Neural cell (in vitro differentiated cells): ENCODE measurements at regions not wholly inside any gene's neighbourhood (a gene's known extent, or its start where the extent isn't known, plus 50 kb on each side); places are given as distances from the start of the nearest gene placed in this dataset.

Experiments
- H2AFZ ChIP-seq: fragments of 200-600, 300-800 bp; sonication (generic), shearing (Covaris generic); 2 replicates; pipeline ENCODE4 v1.6.0; 2014; ENCODE audit warnings: low read depth, mild to moderate bottlenecking, antibody characterized with exemption, low read length, moderate library complexity
- H3F3A ChIP-seq: fragments of 200-600 bp; shearing (Covaris generic); 2 replicates; pipeline ENCODE4 v1.6.1; 2016; ENCODE audit warnings: mild to moderate bottlenecking, moderate library complexity, mixed read lengths, antibody characterized with exemption, low read length; ENCODE audit not compliant: insufficient read depth, poor library complexity, severe bottlenecking
- H3K27ac ChIP-seq: fragments of 200-600, 300-800 bp; sonication (generic), shearing (Covaris generic); 2 replicates; pipeline ENCODE4 v1.5.1; 2014; ENCODE audit warnings: mild to moderate bottlenecking, low read length, moderate library complexity
- H3K27me3 ChIP-seq: fragments of 300-800, 200-600 bp; sonication (generic), shearing (Covaris generic); 2 replicates; pipeline ENCODE4 v1.6.0; 2014; ENCODE audit warnings: mild to moderate bottlenecking, low read depth, low read length, moderate library complexity; ENCODE audit not compliant: insufficient read depth
- H3K36me3 ChIP-seq: fragments of 300-800, 200-600 bp; sonication (generic), shearing (Covaris generic); 2 replicates; pipeline ENCODE4 v1.5.1; 2014; ENCODE audit warnings: mild to moderate bottlenecking, antibody characterized with exemption, low read length, moderate library complexity; ENCODE audit not compliant: insufficient read depth
- H3K4me2 ChIP-seq: fragments of 300-800, 200-600 bp; sonication (generic), shearing (Covaris generic); 2 replicates; pipeline ENCODE4 v1.6.0; 2014; ENCODE audit warnings: mild to moderate bottlenecking, low read length
- H3K4me3 ChIP-seq: fragments of 300-800, 200-600 bp; sonication (generic), shearing (Covaris generic); 2 replicates; pipeline ENCODE4 v1.5.1; 2014; ENCODE audit warnings: mild to moderate bottlenecking, low read length, moderate library complexity
- H3K79me2 ChIP-seq: fragments of 200-600 bp; shearing (Covaris generic); replicated peaks from 2 replicates; pipeline ENCODE4 v1.6.0; 2014; ENCODE audit warnings: mild to moderate bottlenecking, low read length, moderate library complexity; ENCODE audit not compliant: insufficient read depth
- H3K9ac ChIP-seq: fragments of 300-800, 200-600 bp; sonication (generic), shearing (Covaris generic); 2 replicates; pipeline ENCODE4 v1.6.1; 2016; ENCODE audit warnings: mild to moderate bottlenecking, low read length, mixed read lengths
- H3K9me2 ChIP-seq: fragments of 200-600 bp; shearing (Covaris generic); 2 replicates; pipeline ENCODE4 v1.6.1; 2016; ENCODE audit warnings: mild to moderate bottlenecking, low read length, mixed read lengths; ENCODE audit not compliant: insufficient read depth
- H3K9me3 ChIP-seq: fragments of 200-600, 300-800 bp; sonication (generic), shearing (Covaris generic); 2 replicates; pipeline ENCODE4 v1.6.1; 2016; ENCODE audit warnings: mild to moderate bottlenecking, mixed run types, low read length, moderate library complexity, mixed read lengths
- H4K20me1 ChIP-seq: fragments of 200-600 bp; shearing (Covaris generic); 2 replicates; pipeline ENCODE4 v1.6.1; 2016; ENCODE audit warnings: mild to moderate bottlenecking, mixed run types; ENCODE audit not compliant: insufficient read depth
- EP300 ChIP-seq: fragments of 450-650 bp; conservative IDR thresholded peaks from 2 replicates; pipeline ENCODE4 v1.6.1; 2014; ENCODE audit warnings: antibody characterized with exemption, mild to moderate bottlenecking, moderate library complexity; ENCODE audit not compliant: poor library complexity, severe bottlenecking
- EZH2 ChIP-seq: fragments of 200-600, 300-800 bp; shearing (Covaris generic), sonication (generic); IDR thresholded peaks from 2 replicates; pipeline ENCODE4 v1.6.1; 2014; ENCODE audit warnings: antibody characterized with exemption, low read length, borderline replicate concordance, mild to moderate bottlenecking; ENCODE audit not compliant: insufficient read depth, poor library complexity, severe bottlenecking
- MXI1 ChIP-seq: fragments of 450-650 bp; conservative IDR thresholded peaks from 2 replicates; pipeline ENCODE4 v1.6.1; 2014; ENCODE audit warnings: antibody characterized with exemption, mild to moderate bottlenecking; ENCODE audit not compliant: poor library complexity, severe bottlenecking
- POLR2AphosphoS5 ChIP-seq: IDR thresholded peaks from 2 replicates; pipeline ENCODE4 v1.6.1; 2012
- RAD21 ChIP-seq: fragments of 450-650 bp; conservative IDR thresholded peaks from 2 replicates; pipeline ENCODE4 v1.6.1; 2014; ENCODE audit warnings: antibody characterized with exemption, mild to moderate bottlenecking, moderate library complexity
- SMC3 ChIP-seq: fragments of 450-650 bp; conservative IDR thresholded peaks from 2 replicates; pipeline ENCODE4 v1.6.1; 2014; ENCODE audit warnings: antibody characterized with exemption, mild to moderate bottlenecking, moderate library complexity; ENCODE audit not compliant: poor library complexity
- TAF1 ChIP-seq: IDR thresholded peaks from 2 replicates; pipeline ENCODE4 v1.6.1; 2012; ENCODE audit warnings: low read depth
- TF ChIP-seq, protein P1 (sequence below): IDR thresholded peaks from 2 replicates; pipeline ENCODE4 v1.6.1; 2012; ENCODE audit warnings: borderline replicate concordance
- TF ChIP-seq, protein P2 (sequence below): fragments of 450-650 bp; IDR thresholded peaks from 2 replicates; pipeline ENCODE4 v1.5.1; 2014; ENCODE audit warnings: antibody characterized with exemption, mild to moderate bottlenecking, moderate library complexity; ENCODE audit not compliant: poor library complexity, severe bottlenecking

DNA sequence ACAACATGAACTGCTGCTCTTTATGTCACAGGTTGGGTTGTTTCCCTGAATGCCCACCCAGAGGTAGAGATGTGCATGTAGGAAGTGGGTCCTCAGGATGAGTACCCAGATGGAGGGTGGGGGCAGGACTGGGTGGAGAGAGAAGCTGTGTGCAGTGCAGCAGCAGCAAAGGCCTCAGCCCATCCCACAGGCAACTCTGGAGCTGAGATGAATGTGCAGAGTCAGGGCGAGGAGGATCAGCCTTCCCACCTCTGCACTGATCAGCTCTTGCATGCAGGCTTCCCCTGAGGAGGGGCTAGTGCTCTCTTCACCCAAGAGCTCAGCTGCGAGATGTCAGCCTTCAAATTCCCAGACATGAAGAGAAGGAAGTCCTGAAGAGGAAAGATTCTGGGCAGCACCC, 326.2 kb upstream of the RAB6C start:
- no peak overlapping the region for H3K9ac ChIP-seq
- no peaks in the 10 kb centered on the region for H3F3A ChIP-seq
- no peaks in the 10 kb centered on the region for H3K36me3 ChIP-seq
- H3K27ac ChIP-seq = no peak overlapping the region
- TF ChIP-seq, protein P1, sequence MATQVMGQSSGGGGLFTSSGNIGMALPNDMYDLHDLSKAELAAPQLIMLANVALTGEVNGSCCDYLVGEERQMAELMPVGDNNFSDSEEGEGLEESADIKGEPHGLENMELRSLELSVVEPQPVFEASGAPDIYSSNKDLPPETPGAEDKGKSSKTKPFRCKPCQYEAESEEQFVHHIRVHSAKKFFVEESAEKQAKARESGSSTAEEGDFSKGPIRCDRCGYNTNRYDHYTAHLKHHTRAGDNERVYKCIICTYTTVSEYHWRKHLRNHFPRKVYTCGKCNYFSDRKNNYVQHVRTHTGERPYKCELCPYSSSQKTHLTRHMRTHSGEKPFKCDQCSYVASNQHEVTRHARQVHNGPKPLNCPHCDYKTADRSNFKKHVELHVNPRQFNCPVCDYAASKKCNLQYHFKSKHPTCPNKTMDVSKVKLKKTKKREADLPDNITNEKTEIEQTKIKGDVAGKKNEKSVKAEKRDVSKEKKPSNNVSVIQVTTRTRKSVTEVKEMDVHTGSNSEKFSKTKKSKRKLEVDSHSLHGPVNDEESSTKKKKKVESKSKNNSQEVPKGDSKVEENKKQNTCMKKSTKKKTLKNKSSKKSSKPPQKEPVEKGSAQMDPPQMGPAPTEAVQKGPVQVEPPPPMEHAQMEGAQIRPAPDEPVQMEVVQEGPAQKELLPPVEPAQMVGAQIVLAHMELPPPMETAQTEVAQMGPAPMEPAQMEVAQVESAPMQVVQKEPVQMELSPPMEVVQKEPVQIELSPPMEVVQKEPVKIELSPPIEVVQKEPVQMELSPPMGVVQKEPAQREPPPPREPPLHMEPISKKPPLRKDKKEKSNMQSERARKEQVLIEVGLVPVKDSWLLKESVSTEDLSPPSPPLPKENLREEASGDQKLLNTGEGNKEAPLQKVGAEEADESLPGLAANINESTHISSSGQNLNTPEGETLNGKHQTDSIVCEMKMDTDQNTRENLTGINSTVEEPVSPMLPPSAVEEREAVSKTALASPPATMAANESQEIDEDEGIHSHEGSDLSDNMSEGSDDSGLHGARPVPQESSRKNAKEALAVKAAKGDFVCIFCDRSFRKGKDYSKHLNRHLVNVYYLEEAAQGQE = no peak
- TF ChIP-seq, protein P2, sequence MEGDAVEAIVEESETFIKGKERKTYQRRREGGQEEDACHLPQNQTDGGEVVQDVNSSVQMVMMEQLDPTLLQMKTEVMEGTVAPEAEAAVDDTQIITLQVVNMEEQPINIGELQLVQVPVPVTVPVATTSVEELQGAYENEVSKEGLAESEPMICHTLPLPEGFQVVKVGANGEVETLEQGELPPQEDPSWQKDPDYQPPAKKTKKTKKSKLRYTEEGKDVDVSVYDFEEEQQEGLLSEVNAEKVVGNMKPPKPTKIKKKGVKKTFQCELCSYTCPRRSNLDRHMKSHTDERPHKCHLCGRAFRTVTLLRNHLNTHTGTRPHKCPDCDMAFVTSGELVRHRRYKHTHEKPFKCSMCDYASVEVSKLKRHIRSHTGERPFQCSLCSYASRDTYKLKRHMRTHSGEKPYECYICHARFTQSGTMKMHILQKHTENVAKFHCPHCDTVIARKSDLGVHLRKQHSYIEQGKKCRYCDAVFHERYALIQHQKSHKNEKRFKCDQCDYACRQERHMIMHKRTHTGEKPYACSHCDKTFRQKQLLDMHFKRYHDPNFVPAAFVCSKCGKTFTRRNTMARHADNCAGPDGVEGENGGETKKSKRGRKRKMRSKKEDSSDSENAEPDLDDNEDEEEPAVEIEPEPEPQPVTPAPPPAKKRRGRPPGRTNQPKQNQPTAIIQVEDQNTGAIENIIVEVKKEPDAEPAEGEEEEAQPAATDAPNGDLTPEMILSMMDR = no peak
- TF ChIP-seq EP300 = no peak
- no peak for TF ChIP-seq POLR2AphosphoS5
- no peak for TF ChIP-seq RAD21
- no peak for TF ChIP-seq SMC3
- no peak for TF ChIP-seq MXI1
- no peak for TF ChIP-seq EZH2
- TF ChIP-seq TAF1 = no peak
- H3K4me3 ChIP-seq = no peak overlapping the region
- no peak overlapping the region for H3K4me2 ChIP-seq
- H3K79me2 ChIP-seq = no peaks in the 10 kb centered on the region
- H2AFZ ChIP-seq = no peak overlapping the region
- no peaks in the 10 kb centered on the region for H3K27me3 ChIP-seq
- no peaks in the 10 kb centered on the region for H4K20me1 ChIP-seq
- no peaks in the 10 kb centered on the region for H3K9me2 ChIP-seq
- no peaks in the 10 kb centered on the region for H3K9me3 ChIP-seq

DNA sequence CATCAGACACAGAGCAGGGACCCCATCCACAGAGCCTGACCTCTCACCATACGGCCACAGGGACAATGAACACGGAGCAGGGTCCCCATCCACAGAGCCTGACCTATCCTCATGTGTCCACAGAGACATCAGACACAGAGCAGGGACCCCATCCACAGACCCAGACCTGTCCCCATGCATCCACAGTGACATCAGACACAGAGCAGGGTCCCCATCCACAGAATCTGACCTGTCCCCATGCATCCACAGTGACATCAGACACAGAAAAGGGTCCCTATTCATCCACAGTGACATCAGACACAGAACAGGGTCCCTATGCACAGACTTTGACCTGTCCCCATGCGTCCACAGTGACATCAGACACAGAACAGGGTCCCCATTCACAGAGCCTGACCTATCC, 325.1 kb upstream of the RAB6C start:
- H4K20me1 ChIP-seq = no peaks in the 10 kb centered on the region
- no peak overlapping the region for H3K9ac ChIP-seq
- no peak overlapping the region for H3K27ac ChIP-seq
- H3K9me3 ChIP-seq = no peaks in the 10 kb centered on the region
- no peaks in the 10 kb centered on the region for H3K27me3 ChIP-seq
- no peak overlapping the region for H3K4me2 ChIP-seq
- no peak overlapping the region for H3K4me3 ChIP-seq
- H3K79me2 ChIP-seq = no peaks in the 10 kb centered on the region
- H3K36me3 ChIP-seq = no peaks in the 10 kb centered on the region
- no peak for TF ChIP-seq EZH2
- TF ChIP-seq, protein P2 = no peak
- TF ChIP-seq, protein P1 = no peak
- no peak for TF ChIP-seq RAD21
- TF ChIP-seq POLR2AphosphoS5 = no peak
- no peak for TF ChIP-seq MXI1
- TF ChIP-seq TAF1 = no peak
- no peak for TF ChIP-seq SMC3
- TF ChIP-seq EP300 = no peak
- H3F3A ChIP-seq = no peaks in the 10 kb centered on the region
- H3K9me2 ChIP-seq = no peaks in the 10 kb centered on the region
- no peak overlapping the region for H2AFZ ChIP-seq
